GM21367 (cell line): ENCODE measurements at regions not wholly inside any gene's neighbourhood (a gene's known extent, or its start where the extent isn't known, plus 50 kb on each side); places are given as distances from the start of the nearest gene placed in this dataset.
"Not testable (repeated sequence)": the region's sequence is repeated elsewhere in the genome, so short reads cannot be mapped to it uniquely, and the experiment has no call there.

Experiments
- ATAC-seq: cut with Tn5 transposase; IDR thresholded peaks from one replicate; pipeline ENCODE4 v1.9.1; 2021; ENCODE audit not compliant: unreplicated experiment

DNA sequence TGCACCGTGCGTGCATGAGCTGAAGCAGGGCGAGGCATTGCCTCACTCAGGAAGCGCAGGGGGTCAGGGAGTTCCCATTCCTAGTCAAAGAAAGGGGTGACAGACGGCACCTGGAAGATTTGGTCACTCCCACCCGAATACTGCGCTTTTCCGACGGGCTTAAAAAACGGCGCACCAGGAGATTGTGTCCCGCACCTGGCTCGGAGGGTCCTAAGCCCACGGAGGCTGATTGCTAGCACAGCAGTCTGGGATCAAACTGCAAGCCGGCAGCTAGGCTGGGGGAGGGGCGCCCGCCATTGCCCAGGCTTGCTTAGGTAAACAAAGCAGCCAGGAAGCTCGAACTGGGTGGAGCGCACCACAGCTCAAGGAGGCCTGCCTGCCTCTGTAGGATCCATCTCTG lies 85.6 kb upstream of the TSLP start:
- not testable (repeated sequence) for ATAC-seq

DNA sequence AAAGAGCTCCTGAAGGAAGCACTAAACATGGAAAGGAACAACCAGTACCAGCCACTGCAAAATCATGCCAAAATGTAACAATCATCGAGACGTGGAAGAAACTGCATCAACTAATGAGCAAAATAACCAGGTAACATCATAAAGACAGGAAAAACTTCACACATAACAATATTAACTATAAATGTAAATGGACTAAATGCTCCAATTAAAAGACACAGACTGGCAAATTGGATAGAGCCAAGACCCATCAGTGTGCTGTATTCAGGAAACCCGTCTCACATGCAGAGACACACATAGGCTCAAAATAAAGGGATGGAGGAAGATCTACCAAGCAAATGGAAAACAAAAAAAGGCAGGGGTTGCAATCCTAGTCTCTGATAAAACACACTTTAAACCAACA lies 83.9 kb upstream of the TSLP start:
- not testable (repeated sequence) for ATAC-seq

DNA sequence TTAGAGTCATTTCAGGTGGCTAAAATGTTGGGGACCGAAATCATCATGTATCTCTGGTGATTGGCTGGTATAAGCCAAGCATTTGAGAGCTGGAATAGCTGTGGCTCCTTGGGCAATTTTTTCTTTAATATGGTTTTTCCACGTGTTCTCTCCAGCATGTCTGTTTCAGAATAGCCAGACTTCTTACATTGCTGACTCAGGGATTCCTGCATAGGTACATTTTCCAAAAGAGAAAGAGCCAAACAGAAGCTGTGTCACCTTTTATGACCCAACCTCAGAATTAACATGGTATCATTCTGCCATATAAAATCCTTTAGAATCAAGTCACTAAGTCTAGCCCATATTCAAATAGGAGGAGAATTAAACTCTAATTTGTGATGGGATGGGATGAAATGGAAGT lies 74.8 kb upstream of the TSLP start:
- ATAC-seq, result no peak

DNA sequence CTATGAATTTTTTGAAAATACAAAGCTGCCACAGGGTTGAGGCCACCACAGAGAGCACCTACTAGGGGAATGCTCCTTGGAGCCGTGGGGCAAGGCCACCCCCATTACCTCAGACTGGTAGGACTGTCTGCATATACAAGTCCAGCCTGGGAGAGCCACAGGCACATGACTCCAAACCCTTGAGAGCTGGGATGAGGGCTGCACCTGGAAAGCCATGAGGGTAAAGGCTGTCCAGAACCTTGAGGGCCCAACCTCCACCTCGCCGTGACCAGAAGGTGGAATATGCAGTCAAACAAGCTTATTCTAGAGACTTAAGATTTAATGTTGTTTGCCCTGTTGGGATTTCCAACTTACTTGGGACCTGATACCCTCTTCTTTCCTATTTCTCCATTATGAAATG lies 69.5 kb upstream of the TSLP start:
- ATAC-seq, result no peak

DNA sequence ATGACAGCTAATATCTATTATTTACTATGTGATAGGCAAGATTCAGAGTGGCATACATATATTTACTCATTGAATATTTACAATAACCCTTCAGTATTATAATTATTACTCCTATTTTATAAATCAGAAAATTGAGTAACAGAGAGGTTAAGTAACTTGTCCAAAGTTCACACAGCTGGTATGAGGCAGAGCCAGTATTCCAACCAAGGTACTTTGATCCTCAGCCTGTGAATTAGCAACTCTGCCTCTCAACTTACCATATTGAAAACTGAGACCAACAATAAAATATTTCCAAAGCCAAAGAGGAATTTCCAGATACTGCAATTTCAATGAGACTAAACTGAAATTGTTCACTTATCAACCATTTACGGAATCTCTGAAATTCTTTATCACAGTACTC lies 67.9 kb upstream of the TSLP start:
- ATAC-seq, result no peak

DNA sequence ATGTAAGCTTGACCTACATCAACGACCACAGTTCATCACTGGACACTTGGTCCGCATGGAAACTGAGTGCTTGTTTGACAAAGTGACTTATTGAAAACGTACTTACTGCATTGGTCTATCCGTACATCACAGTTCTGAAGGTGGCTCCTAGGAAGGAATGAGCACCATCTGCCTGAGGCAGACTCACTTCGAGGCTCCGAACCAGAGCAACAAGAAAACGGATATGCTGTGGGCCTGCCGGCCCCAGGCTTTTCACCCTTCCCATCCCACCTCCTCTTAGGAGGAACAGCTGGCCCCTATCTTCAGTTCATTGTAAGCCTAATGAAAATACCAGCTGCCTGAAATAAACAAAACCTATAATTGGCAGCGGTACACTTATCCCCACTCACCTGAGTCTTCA lies 67.2 kb upstream of the TSLP start:
- ATAC-seq, result no peak

DNA sequence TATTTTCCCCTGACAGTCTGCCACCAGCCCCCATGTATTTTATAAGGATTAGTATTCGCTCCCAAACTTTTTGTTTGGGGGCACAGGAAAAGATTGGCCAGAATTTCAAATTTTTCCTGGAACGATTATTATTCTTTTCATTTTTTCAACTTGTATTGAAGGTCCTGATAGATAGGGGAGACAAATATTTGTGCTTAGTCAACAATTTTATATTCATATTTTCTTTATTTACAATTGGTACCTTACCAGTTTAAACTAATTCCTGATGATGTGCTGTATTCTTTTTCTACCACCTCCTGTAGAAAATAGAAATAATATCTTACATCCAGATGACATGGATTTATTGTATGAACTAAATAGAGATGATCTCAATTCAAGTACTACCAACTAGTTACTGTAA lies 60.7 kb upstream of the TSLP start:
- ATAC-seq, result no peak

DNA sequence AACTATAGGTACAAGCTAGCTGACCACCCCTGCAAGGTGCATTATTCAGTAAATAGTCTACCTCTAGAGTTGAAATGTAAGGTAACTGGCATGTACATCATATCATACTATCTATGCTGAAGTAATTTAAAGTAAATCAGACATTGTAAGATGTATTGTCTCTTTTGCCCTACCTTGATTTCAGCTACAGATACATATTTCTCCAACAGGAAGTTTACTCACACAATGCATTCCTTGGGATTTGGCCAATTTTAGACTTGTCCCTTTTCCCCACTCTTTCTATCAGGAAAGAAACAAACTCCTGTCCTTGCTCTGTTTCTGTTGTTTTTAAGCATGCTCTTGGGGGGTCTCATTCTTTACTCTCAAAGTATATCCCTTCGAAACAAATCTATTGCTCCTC lies 58.5 kb upstream of the TSLP start:
- ATAC-seq, result no peak

DNA sequence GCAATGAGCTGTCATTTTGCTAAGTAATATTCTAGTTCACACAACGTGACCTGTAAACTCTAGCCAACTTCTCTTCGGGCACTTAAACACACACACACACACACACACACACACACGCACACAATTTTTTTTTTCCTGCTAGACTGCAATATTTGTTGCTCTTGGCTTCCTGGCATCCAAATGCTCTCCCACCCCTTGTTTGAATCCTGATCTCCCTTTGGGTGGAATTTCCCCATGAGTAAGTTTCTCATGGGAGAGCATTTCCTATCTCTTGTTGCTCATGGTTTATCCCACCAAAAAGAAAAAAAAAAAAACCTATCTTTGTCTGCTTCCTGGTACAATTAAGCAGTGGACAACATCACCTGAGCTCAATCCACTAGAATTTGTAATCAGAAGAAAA lies 54.7 kb upstream of the TSLP start:
- ATAC-seq, result no peak

DNA sequence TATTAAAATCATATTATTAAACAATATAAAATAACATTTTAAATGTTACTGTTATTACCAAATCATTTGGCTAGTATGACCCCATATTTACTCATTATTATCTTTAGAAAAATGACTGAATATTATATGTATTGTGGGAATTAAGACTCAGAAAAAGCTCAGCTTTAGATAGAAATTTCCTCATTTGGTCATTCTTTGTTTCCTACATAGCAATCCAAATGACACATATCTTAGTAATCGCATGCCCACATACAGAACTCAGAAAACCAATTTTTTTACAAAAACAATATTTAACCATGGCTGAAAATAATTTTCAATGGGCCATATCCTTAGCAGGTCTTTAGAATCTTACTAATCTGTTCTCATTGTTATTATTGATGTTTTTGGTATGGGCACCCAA lies 53.8 kb upstream of the TSLP start:
- ATAC-seq, result no peak
